ENCODE measurements at regions not wholly inside any gene's neighbourhood (a gene's known extent, or its start where the extent isn't known, plus 50 kb on each side); places are given as distances from the start of the nearest gene placed in this dataset.

DNA sequence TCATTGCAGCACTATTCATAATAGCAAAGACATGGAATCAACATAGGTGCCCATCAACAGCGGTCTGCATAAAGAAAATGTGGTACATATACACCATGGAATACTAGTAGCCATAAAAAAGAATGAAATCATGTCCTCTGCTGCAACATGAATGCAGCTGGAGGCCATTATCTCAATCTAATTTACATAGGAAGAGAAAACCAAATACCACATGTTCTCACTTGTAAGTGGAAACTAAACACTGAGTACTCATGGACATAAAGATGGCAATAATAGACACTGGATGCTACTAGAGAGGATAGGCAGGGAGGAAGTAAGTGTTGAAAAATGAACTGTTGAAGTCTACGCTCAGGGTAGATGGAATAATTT lies 203.9 kb upstream of the CDH9 start:
- DNase-seq (ENCODE audit: extremely low spot score) = no peak
- ChIA-PET CTCF (no interaction called here), POLR2A (no interaction called here)
- no peak for TF ChIP-seq CTCF (IDR thresholded peaks at IDR 0.05; ENCODE audit: control extremely low read depth, extremely low read depth, low read depth, missing control alignments)

DNA sequence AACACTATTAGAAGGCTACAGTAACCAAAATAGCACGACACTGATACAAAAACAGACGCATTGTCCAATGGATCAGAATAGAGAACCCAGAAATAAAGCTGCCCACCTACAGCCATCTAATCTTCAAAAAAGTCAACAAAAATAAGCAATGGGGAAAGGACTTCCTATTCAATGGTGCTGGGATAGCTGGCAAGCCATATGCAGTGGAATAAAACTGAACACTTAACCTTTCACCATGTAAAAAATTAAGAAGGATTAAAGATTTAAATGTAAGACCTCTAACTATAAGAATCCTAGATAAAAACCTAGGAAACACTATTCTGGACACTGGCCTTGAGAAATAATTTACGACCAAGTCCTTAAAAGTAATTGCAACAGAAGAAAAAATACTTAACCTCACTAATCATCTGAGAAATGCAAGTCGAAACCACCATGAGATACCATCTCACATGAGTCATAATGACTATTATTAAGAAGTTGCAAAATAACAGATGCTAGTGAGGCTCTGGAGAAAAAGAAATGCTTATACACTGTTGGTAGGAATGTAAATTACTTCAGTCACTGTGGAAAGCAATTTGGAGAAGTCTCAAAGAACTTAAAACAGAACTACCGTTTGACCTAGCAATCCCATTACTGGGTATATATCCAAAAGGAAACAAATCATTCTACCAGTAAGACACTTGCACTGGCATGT lies 203.3 kb upstream of the CDH9 start:
- no peak for DNase-seq (ENCODE audit: extremely low spot score)

DNA sequence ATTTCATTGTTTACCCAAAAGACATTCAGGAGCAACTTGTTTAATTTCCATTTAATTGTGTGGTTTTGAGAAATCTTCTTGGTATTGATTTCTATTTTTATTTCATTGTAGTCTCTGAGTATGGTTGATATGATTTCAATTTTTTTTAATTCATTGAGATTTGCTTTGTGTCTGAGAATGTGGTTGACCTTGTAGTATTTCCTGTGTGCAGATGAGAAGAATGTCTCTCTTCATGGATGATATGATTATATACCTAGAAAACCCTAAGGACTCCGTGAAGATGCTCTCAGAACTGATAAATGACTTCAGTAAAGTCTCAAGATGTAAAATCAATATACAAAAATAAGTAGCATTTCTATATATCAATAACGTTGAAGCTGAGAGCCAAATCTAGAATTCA lies 202.4 kb upstream of the CDH9 start:
- POLR2A ChIA-PET = no interaction called here
- CTCF ChIA-PET = no interaction called here
- DNase-seq (ENCODE audit: extremely low spot score) = no peak

More for the DNA sequence above, 203.3 kb upstream of the CDH9 start:
- POLR2A ChIA-PET = no interaction called here
- no peak for TF ChIP-seq CTCF (IDR thresholded peaks at IDR 0.05; ENCODE audit: control extremely low read depth, extremely low read depth, low read depth, missing control alignments)
- CTCF ChIA-PET = no interaction called here

DNA sequence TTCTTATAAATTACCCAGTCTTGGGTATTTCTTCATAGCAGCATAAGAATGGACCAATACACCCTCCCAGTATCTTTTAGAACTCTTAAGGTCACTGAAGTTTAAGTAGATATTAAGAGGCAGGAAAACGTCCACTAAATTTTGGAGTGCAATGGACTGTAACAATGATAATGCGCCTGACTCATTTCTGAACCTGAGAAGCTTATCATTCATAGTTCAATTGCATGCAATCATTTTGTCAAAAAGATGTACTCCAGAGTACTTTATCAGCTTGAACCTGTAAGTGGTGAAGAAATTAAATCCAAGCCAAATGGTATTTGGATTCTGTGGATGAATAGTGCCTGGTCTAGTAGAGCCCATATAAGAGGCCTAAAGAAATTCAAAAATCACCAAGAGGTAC lies 196.5 kb upstream of the CDH9 start:
- ChIA-PET CTCF (no interaction called here), POLR2A (no interaction called here)
- TF ChIP-seq CTCF (IDR thresholded peaks at IDR 0.05; ENCODE audit: control extremely low read depth, extremely low read depth, low read depth, missing control alignments) = no peak

More for the DNA sequence above, 202.4 kb upstream of the CDH9 start:
- TF ChIP-seq CTCF (IDR thresholded peaks at IDR 0.05; ENCODE audit: control extremely low read depth, extremely low read depth, low read depth, missing control alignments) = no peak

GRCh38 chr5:27221410-27221809 lies 183.0 kb upstream of the CDH9 start:
- no peak for TF ChIP-seq CTCF (IDR thresholded peaks at IDR 0.05; ENCODE audit: control extremely low read depth, extremely low read depth, low read depth, missing control alignments)
- no peak for DNase-seq (ENCODE audit: extremely low spot score)
- ChIA-PET CTCF (no interaction called here), POLR2A (no interaction called here)

More for the DNA sequence above, 196.5 kb upstream of the CDH9 start:
- DNase-seq (ENCODE audit: extremely low spot score) = no peak

DNA sequence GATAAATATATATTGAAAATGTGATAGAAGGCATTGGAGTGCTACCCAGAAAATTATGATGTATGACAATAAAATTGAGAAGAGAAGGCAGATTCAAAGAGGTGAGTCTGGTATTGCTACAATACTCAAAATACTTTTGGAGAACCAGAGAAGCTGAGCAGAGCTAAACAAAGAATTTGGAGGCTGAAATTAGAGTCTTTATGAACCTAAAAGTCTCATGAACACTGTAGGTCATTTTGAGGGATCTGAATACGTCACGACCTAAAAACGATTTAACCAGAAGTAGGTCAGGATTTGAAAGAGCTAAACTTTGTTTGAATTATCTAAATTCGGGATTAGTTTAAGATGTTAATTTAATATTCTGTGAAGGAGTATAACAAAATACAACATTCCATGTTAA lies 182.4 kb upstream of the CDH9 start:
- POLR2A ChIA-PET = no interaction called here
- CTCF ChIA-PET = no interaction called here
- no peak for DNase-seq (ENCODE audit: extremely low spot score)
- TF ChIP-seq CTCF (IDR thresholded peaks at IDR 0.05; ENCODE audit: control extremely low read depth, extremely low read depth, low read depth, missing control alignments) = no peak

DNA sequence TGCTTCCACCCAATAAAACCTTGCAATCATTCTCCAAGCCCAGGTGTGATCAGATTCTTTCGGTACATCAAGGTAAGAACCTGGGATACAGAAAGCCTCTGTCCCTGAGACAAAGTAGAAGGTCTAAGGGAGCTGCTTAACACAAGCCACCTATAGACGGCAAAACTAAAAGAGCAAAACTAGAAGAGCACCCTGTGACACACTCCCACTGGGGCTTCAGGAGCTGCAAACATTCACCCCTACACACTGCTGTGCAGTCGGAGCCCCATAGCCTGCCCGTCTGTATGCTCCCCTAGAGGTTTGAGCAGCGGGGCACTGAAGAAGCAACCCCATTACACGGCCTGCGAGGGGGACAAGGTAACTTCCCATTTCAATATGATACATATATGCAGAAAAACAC lies 179.6 kb upstream of the CDH9 start:
- DNase-seq (ENCODE audit: extremely low spot score) = no peak
- POLR2A ChIA-PET = no interaction called here
- CTCF ChIA-PET = no interaction called here

More for the DNA sequence above, 179.6 kb upstream of the CDH9 start:
- TF ChIP-seq CTCF (IDR thresholded peaks at IDR 0.05; ENCODE audit: control extremely low read depth, extremely low read depth, low read depth, missing control alignments) = no peak

All from GM10248 (cell line).